ENCODE measurements at regions not wholly inside any gene's neighbourhood (a gene's known extent, or its start where the extent isn't known, plus 50 kb on each side); places are given as distances from the start of the nearest gene placed in this dataset.

GRCh38 chr3:55294557-55294956 lies 192.5 kb downstream of the WNT5A start:
- no peaks in the 10 kb centered on the region for H3K27me3 ChIP-seq (ENCODE audit: control insufficient read depth, insufficient read depth, low read length)
- H3K9me3 ChIP-seq (ENCODE audit: control insufficient read depth, insufficient read depth, low read length): peaks cover 6% of the 10 kb centered on the region; the same call in 1 of the 2 replicates
- no peak overlapping the region for H3K27ac ChIP-seq (ENCODE audit: low read depth, low read length)
- TF ChIP-seq, protein P1, sequence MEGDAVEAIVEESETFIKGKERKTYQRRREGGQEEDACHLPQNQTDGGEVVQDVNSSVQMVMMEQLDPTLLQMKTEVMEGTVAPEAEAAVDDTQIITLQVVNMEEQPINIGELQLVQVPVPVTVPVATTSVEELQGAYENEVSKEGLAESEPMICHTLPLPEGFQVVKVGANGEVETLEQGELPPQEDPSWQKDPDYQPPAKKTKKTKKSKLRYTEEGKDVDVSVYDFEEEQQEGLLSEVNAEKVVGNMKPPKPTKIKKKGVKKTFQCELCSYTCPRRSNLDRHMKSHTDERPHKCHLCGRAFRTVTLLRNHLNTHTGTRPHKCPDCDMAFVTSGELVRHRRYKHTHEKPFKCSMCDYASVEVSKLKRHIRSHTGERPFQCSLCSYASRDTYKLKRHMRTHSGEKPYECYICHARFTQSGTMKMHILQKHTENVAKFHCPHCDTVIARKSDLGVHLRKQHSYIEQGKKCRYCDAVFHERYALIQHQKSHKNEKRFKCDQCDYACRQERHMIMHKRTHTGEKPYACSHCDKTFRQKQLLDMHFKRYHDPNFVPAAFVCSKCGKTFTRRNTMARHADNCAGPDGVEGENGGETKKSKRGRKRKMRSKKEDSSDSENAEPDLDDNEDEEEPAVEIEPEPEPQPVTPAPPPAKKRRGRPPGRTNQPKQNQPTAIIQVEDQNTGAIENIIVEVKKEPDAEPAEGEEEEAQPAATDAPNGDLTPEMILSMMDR (IDR thresholded peaks at IDR 0.05; ENCODE audit: low read depth, low read length): no peak
- ChIA-PET CTCF (interaction anchor here (0.6 kb wide), 1 partner anchor 16 kb away, joined by 3 read pairs; no protein-coding TSS in a partner anchor), POLR2A (no interaction called here)
- no peak for DNase-seq (ENCODE audit: low read depth, low spot score)
- H3K4me3 ChIP-seq (ENCODE audit: low read depth, low read length): no peak overlapping the region

- Histone ChIP-seq H3K4me3 (ENCODE audit: low read depth, low read length) (no peak overlapping the region), H3K9me3 (ENCODE audit: control insufficient read depth, insufficient read depth, low read length) (no peaks in the 10 kb centered on the region), H3K27ac (ENCODE audit: low read depth, low read length) (no peak overlapping the region), H3K27me3 (ENCODE audit: control insufficient read depth, insufficient read depth, low read length) (no peaks in the 10 kb centered on the region)
- TF ChIP-seq, protein P1 (IDR thresholded peaks at IDR 0.05; ENCODE audit: low read depth, low read length): no peak
- no peak for DNase-seq (ENCODE audit: low read depth, low spot score)
- ChIA-PET CTCF (no interaction called here), POLR2A (no interaction called here)
Measured at GRCh38 chr3:55292360-55292759, 194.7 kb downstream of the WNT5A start.

DNA sequence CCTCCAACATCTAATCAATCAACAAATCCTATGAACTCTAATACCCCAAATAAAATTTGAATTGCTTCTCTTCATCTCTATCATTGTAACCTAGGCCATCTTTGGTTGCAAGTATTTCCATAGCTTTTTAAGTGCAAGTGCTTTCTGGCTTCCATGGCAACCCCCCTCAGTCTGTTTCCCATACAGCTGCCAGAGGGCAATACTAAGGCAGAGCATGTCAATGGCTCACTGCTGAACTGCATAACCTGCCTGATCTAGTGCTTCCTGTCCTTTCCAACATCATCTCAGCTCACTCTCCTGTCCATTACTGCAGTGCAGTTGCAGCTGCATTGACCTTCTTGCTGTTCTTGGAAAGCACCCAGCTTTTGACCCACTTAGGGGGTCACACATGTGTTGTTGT lies 198.4 kb downstream of the WNT5A start:
- Histone ChIP-seq H3K27me3 (ENCODE audit: control insufficient read depth, insufficient read depth, low read length) (no peaks in the 10 kb centered on the region), H3K27ac (ENCODE audit: low read depth, low read length) (no peak overlapping the region), H3K9me3 (ENCODE audit: control insufficient read depth, insufficient read depth, low read length) (no peaks in the 10 kb centered on the region), H3K4me3 (ENCODE audit: low read depth, low read length) (no peak overlapping the region)
- TF ChIP-seq, protein P1 (IDR thresholded peaks at IDR 0.05; ENCODE audit: low read depth, low read length): no peak
- no peak for DNase-seq (ENCODE audit: low read depth, low spot score)
- POLR2A ChIA-PET: no interaction called here
- CTCF ChIA-PET: interaction anchor here (0.9 kb wide), 1 partner anchor 16 kb away, joined by 3 read pairs; no protein-coding TSS in a partner anchor

- POLR2A ChIA-PET: no interaction called here
Measured at GRCh38 chr3:55286693-55287092, 200.4 kb downstream of the WNT5A start.

DNA sequence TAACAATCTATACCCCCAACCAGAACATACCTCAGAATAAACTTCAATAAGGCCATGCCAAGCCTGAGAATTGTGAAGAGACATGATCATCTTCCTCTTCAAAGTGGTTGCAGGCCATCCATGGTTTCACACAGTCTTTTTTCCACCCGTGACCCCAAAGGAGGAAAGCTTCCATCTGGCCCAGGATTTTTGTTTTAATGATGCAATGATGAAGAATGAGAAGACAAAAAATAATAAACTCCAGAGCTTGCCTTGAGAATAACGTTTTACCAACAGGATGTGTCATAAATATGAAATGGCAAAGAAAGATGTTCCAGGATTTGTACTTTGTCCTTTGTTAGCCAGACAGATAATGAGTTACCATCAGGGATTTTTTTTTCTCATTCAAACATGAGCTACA lies 201.9 kb downstream of the WNT5A start:
- TF ChIP-seq, protein P1 (IDR thresholded peaks at IDR 0.05; ENCODE audit: low read depth, low read length): no peak
- ChIA-PET POLR2A (interaction anchor here (0.6 to 1.0 kb wide), 2 partner anchors 17 to 182 kb away, joined by 3 to 5 read pairs; no protein-coding TSS in a partner anchor), CTCF (no interaction called here)
- Histone ChIP-seq H3K4me3 (ENCODE audit: low read depth, low read length) (no peak overlapping the region), H3K27me3 (ENCODE audit: control insufficient read depth, insufficient read depth, low read length) (no peaks in the 10 kb centered on the region), H3K27ac (ENCODE audit: low read depth, low read length) (peak overlapping the region; percentile 23), H3K9me3 (ENCODE audit: control insufficient read depth, insufficient read depth, low read length) (peaks cover 3% of the 10 kb centered on the region; the same call in 1 of the 2 replicates)
- no peak for DNase-seq (ENCODE audit: low read depth, low spot score)

More at GRCh38 chr3:55286693-55287092, 200.4 kb downstream of the WNT5A start:
- TF ChIP-seq, protein P1 (IDR thresholded peaks at IDR 0.05; ENCODE audit: low read depth, low read length): no peak
- Histone ChIP-seq H3K9me3 (ENCODE audit: control insufficient read depth, insufficient read depth, low read length) (peaks cover 3% of the 10 kb centered on the region; the same call in 1 of the 2 replicates), H3K27ac (ENCODE audit: low read depth, low read length) (no peak overlapping the region), H3K4me3 (ENCODE audit: low read depth, low read length) (no peak overlapping the region), H3K27me3 (ENCODE audit: control insufficient read depth, insufficient read depth, low read length) (no peaks in the 10 kb centered on the region)
- CTCF ChIA-PET: no interaction called here
- DNase-seq (ENCODE audit: low read depth, low spot score): no peak
